ENCODE measurements at regions not wholly inside any gene's neighbourhood (a gene's known extent, or its start where the extent isn't known, plus 50 kb on each side); places are given as distances from the start of the nearest gene placed in this dataset.
A peak's percentile ranks its signal among the peaks of the same experiment; 100 is the strongest.

- in situ Hi-C loops (cut with MboI), result no loop called here
Observed at GRCh38 chr10:92747066-92747465, 57.3 kb downstream of the HHEX start.

More at GRCh38 chr10:92747066-92747465, 57.3 kb downstream of the HHEX start:
- BruUV-seq (replicated peaks), result no TSS peak
- Histone ChIP-seq H3K4me1 (replicated peaks in 1 of 2; ENCODE audit: control insufficient read depth in 2 of 2, insufficient read depth in 2 of 2, low read length in 2 of 2) (peaks cover 0 to 8% of the 10 kb centered on the region in 2 experiments; a peak in 3 of 5 replicates), H3K36me3 (ENCODE audit: control insufficient read depth, insufficient read depth, low read length) (no peaks in the 10 kb centered on the region), H3K4me2 (ENCODE audit: insufficient read depth, low read length) (no peak overlapping the region), H3K9me1 (ENCODE audit: control insufficient read depth, insufficient read depth, low read length) (no peaks in the 10 kb centered on the region), H3K79me2 (ENCODE audit: control insufficient read depth, insufficient read depth, low read length) (no peaks in the 10 kb centered on the region), H2AFZ (ENCODE audit: low read depth, low read length) (peak overlapping the region; percentile 63), H3K4me3 (no peak overlapping the region), H4K20me1 (replicated peaks; ENCODE audit: control insufficient read depth, insufficient read depth, low read length) (no peaks in the 10 kb centered on the region), H3K27ac (ENCODE audit: extremely low read depth, low read depth, low read length) (no peak overlapping the region), H3K9me3 (replicated peaks; ENCODE audit: control insufficient read depth, insufficient read depth, low read depth, low read length) (no peaks in the 10 kb centered on the region), H3K9ac (ENCODE audit: insufficient read depth in 1 of 2, low read depth in 2 of 2, low read length in 2 of 2) (0 out of 4 replicates have a peak overlapping the region, but pooled peaks of 1 of the 2 experiments have one; percentile 56), H3K27me3 (ENCODE audit: control insufficient read depth in 2 of 2, insufficient read depth in 2 of 2, low read length in 2 of 2) (no peaks in the 10 kb centered on the region)
- WGBS (ENCODE audit: insufficient coverage, low coverage, missing lambda C conversion rate), result 92% methylated on average over 7 of the region's 8 CpGs
- intact Hi-C loops (cut with micrococcal nuclease), result no loop called here
- CTCF ChIA-PET (ENCODE audit: low intra/inter-chr PET ratio), result no interaction called here
- no peak for DNase-seq (ENCODE audit: extremely low read depth in 1 of 4, low spot score in 3 of 4)
- POLR2A ChIA-PET, result interaction anchor here (0.6 to 2.6 kb wide), 3 partner anchors 10 to 33 kb away, joined by 3 to 9 read pairs (median 4); no protein-coding TSS in a partner anchor
- peak; percentile 33; the same call in 2 of the 3 replicates for ATAC-seq
- TF ChIP-seq ZBTB33 (CRISPR knock-in tag; IDR thresholded peaks at IDR 0.05) (peak; percentile 96), ZC3H8 (IDR thresholded peaks at IDR 0.05) (no peak)
- FAIRE-seq, result peak; percentile 58

All from K562 (cell line).